HepG2 (cell line): ENCODE measurements at regions not wholly inside any gene's neighbourhood (a gene's known extent, or its start where the extent isn't known, plus 50 kb on each side); places are given as distances from the start of the nearest gene placed in this dataset.

Source experiments
- ATAC-seq: fragments of 200-7000 bp; cut with Tn5 transposase; 3 replicates; pipeline ENCODE4 v1.9.1; 2020; ENCODE audit warnings: mild to moderate bottlenecking, moderate library complexity
- BruUV-seq: library from RNA; stranded (reverse); fragments of 400-500 nt; replicated peaks from 2 replicates; lab custom pipeline; 2021; lab: Mats Ljungman, UMichigan
- CTCF ChIA-PET: fragments of 300-600 bp; formaldehyde crosslinking; extraction: SDS; loops from one replicate; lab custom pipeline; 2021; ENCODE audit warnings: low total read pairs, inconsistent platforms, low intra/inter-chr PET ratio; lab: Yijun Ruan, JAX
- POLR2A ChIA-PET: fragments of 350-600 bp; sonication (Branson Sonifier 250); formaldehyde crosslinking; loops from one replicate; lab custom pipeline; 2020; ENCODE audit warnings: antibody characterized with exemption, inconsistent platforms; lab: Yijun Ruan, JAX
- DNase-seq: peaks from one replicate; pipeline ENCODE4 v3.0.0-alpha.2; 2015; ENCODE audit warnings: low spot score
- FAIRE-seq: peaks from 3 replicates; lab custom pipeline; 2011; peaks lifted over from hg19 to GRCh38; lab: Jason Lieb, UNC
- H2AFZ ChIP-seq: one replicate; pipeline ENCODE4 v1.6.1; 2011; ENCODE audit warnings: low read length, inconsistent platforms
- H3K27ac ChIP-seq: fragments of 300-600 bp; 3 replicates; pipeline ENCODE4 v1.8.0; 2011; ENCODE audit warnings: mixed run types, mild to moderate bottlenecking, mixed read lengths, low read length, inconsistent platforms; ENCODE audit not compliant: insufficient read depth; ENCODE audit errors: extremely low read length
- H3K27me3 ChIP-seq, 2 experiments: fragments of 200-600 bp in 1 of 2; 2 replicates in 1 of 2; 3 replicates in 1 of 2; pipeline versions ENCODE4 v1.6.0 to v1.8.0; 2011; ENCODE audit warnings: low read length in 2 of 2, mild to moderate bottlenecking in 2 of 2, moderate library complexity in 2 of 2, inconsistent platforms in 1 of 2; ENCODE audit not compliant: insufficient read depth in 2 of 2, control insufficient read depth in 1 of 2
- H3K36me3 ChIP-seq, 2 experiments: fragments of 200-600 bp in 1 of 2; replicated peaks in 1 of 2; 2 replicates in 1 of 2; 3 replicates in 1 of 2; pipeline versions ENCODE4 v1.5.1 to v1.8.0; 2011; ENCODE audit warnings: low read length in 2 of 2, inconsistent platforms in 1 of 2; ENCODE audit not compliant: insufficient read depth in 2 of 2, control insufficient read depth in 1 of 2
- H3K4me1 ChIP-seq: 2 replicates; pipeline ENCODE4 v1.5.1; 2012; ENCODE audit warnings: low read length, inconsistent platforms; ENCODE audit not compliant: insufficient read depth
- H3K4me2 ChIP-seq: 2 replicates; pipeline ENCODE4 v1.6.0; 2011; ENCODE audit warnings: low read depth, low read length, inconsistent platforms
- H3K4me3 ChIP-seq, 3 experiments: fragments of 200-600 bp in 1 of 3; sonication (generic), shearing (Covaris generic) in 1 of 3; replicated peaks in 1 of 3; 2 replicates each; pipeline ENCODE4 v1.5.1; 2011 to 2016; ENCODE audit warnings: low read length in 3 of 3, inconsistent platforms in 2 of 3, low read depth in 2 of 3, mild to moderate bottlenecking in 2 of 3, control low read depth in 1 of 3, mixed read lengths in 1 of 3; ENCODE audit not compliant: insufficient read depth in 1 of 3
- H3K79me2 ChIP-seq: one replicate; pipeline ENCODE4 v1.6.1; 2011; ENCODE audit warnings: low read length, inconsistent platforms; ENCODE audit not compliant: insufficient read depth
- H3K9ac ChIP-seq: 2 replicates; pipeline ENCODE4 v1.6.0; 2011; ENCODE audit warnings: mild to moderate bottlenecking, low read depth, low read length, inconsistent platforms; ENCODE audit not compliant: insufficient read depth
- H3K9me3 ChIP-seq: 2 replicates; pipeline ENCODE4 v1.5.1; 2012; ENCODE audit warnings: mild to moderate bottlenecking, low read length
- H4K20me1 ChIP-seq: 2 replicates; pipeline ENCODE4 v1.6.0; 2011; ENCODE audit warnings: inconsistent platforms, mild to moderate bottlenecking, low read length, moderate library complexity; ENCODE audit not compliant: insufficient read depth
- AGO1 ChIP-seq: fragments of 200-400 bp; formaldehyde crosslinking; IDR thresholded peaks from 2 replicates; pipeline ENCODE4 v1.6.1; 2017; ENCODE audit warnings: mild to moderate bottlenecking, low read depth, low read length, moderate library complexity; ENCODE audit not compliant: poor library complexity, severe bottlenecking
- KMT2B ChIP-seq: IDR thresholded peaks from 2 replicates; pipeline ENCODE4 v1.6.1; 2016; ENCODE audit warnings: missing genetic modification reagents, missing compliant biosample characterization
- SCMH1 ChIP-seq: sonication (generic); formaldehyde crosslinking; IDR thresholded peaks from 2 replicates; pipeline ENCODE4 v1.9.0; 2021; ENCODE audit warnings: missing genetic modification reagents, mild to moderate bottlenecking, borderline replicate concordance
- SPEN ChIP-seq: sonication (generic); formaldehyde crosslinking; IDR thresholded peaks from 2 replicates; pipeline ENCODE4 v1.5.1; 2020; ENCODE audit warnings: low read depth, mild to moderate bottlenecking, missing genetic modification reagents
- ZNF251 ChIP-seq: sonication (generic); formaldehyde crosslinking; IDR thresholded peaks from 2 replicates; pipeline ENCODE4 v1.9.0; 2021; ENCODE audit warnings: mild to moderate bottlenecking, missing genetic modification reagents
- WGBS: methylation state at CpG from one replicate; pipeline ENCODE4 v1.1.6; 2017; ENCODE audit warnings: low lambda C conversion rate; 5-methylcytosine and 5-hydroxymethylcytosine counted together
- in situ Hi-C: cut with HindIII; loops from 2 replicates; pipeline ENCODE4 v1.10.0; 2017; ENCODE audit warnings: low pct_unique_long_range_greater_than_20kb; ENCODE audit not compliant: extremely low pct_ligation_motif_present
- intact Hi-C: fragments of 100-400 bp; cut with micrococcal nuclease; formaldehyde crosslinking; loops from one replicate; pipeline ENCODE4 v1.10.0; 2022; ENCODE audit not compliant: unreplicated experiment
- TF ChIP-seq, protein P1 (sequence below): sonication (generic); formaldehyde crosslinking; IDR thresholded peaks from 2 replicates; pipeline ENCODE4 v1.4.0; 2020; ENCODE audit warnings: mild to moderate bottlenecking, missing genetic modification reagents

DNA sequence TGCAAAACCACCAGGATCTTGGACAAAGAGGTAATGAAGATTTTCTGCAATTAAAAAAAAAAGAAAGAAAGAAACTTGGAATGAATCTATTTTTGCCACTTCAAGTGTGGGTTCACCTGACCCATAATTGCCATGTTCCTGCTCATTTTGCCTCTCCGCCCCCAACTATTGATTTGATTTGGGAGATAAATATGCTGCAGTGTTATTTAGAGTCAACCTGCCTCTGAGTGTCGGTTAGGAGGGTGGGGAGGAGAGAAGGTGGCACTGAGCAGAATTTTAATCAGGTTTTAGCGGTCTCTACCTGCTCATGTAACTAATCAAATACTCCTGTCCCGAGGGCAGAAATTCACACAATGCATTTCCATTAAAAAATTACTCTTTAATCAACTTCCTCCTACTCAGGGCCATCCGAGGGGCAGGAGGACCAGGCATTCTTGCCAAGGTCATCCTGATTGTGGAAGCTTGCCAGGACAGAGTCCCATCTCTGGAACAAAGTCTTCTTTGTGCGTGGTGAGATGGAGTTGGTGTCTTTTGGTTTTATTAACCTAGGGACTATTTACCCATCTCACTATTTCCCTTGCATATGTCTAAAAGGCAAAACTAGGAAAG, 300.1 kb downstream of the CDH26 start (continued):
- TF ChIP-seq KMT2B (CRISPR knock-in tag): no peak

DNA sequence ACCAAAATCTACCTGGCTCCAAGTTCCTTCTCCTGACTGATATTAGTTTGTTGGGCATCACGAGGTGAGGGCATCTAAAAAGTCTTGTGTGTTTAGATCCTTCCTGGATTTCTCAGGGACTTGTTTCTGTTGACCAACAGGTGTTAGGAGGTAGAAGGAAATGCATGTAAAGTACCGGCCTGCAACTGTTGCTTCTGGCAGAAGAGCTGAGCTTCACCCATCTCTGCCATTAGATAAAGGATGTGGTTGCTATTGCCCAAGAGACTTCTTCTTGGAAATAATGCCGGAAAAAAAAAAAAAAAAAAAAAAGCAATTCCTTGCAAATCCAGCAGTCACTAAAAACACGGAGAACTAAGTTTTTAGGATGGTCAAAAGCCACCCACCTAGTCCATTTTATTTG, 303.1 kb downstream of the CDH26 start:
- in situ Hi-C loops: no loop called here
- no peak for ATAC-seq

More for the DNA sequence above, 303.1 kb downstream of the CDH26 start:
- BruUV-seq: no TSS peak
- no peak overlapping the region for H3K4me3 ChIP-seq
- no peaks in the 10 kb centered on the region for H4K20me1 ChIP-seq
- H3K79me2 ChIP-seq: no peaks in the 10 kb centered on the region
- no peak overlapping the region for H2AFZ ChIP-seq
- H3K27ac ChIP-seq: no peak overlapping the region
- no peak for DNase-seq
- peaks cover 0 to 19% of the 10 kb centered on the region in 2 experiments; a peak in 3 of 5 replicates for H3K27me3 ChIP-seq
- POLR2A ChIA-PET: no interaction called here
- under 1% methylated on average over 4 of the region's 4 CpGs for WGBS
- CTCF ChIA-PET: no interaction called here
- no peaks in the 10 kb centered on the region for H3K9me3 ChIP-seq
- no peak for FAIRE-seq
- H3K36me3 ChIP-seq: no peaks in the 10 kb centered on the region
- no peak overlapping the region for H3K9ac ChIP-seq
- TF ChIP-seq ZNF251 (CRISPR knock-in tag): no peak
- no peak for TF ChIP-seq SPEN (CRISPR knock-in tag)
- no peak for TF ChIP-seq AGO1
- TF ChIP-seq SCMH1 (CRISPR knock-in tag): no peak
- TF ChIP-seq, protein P1, sequence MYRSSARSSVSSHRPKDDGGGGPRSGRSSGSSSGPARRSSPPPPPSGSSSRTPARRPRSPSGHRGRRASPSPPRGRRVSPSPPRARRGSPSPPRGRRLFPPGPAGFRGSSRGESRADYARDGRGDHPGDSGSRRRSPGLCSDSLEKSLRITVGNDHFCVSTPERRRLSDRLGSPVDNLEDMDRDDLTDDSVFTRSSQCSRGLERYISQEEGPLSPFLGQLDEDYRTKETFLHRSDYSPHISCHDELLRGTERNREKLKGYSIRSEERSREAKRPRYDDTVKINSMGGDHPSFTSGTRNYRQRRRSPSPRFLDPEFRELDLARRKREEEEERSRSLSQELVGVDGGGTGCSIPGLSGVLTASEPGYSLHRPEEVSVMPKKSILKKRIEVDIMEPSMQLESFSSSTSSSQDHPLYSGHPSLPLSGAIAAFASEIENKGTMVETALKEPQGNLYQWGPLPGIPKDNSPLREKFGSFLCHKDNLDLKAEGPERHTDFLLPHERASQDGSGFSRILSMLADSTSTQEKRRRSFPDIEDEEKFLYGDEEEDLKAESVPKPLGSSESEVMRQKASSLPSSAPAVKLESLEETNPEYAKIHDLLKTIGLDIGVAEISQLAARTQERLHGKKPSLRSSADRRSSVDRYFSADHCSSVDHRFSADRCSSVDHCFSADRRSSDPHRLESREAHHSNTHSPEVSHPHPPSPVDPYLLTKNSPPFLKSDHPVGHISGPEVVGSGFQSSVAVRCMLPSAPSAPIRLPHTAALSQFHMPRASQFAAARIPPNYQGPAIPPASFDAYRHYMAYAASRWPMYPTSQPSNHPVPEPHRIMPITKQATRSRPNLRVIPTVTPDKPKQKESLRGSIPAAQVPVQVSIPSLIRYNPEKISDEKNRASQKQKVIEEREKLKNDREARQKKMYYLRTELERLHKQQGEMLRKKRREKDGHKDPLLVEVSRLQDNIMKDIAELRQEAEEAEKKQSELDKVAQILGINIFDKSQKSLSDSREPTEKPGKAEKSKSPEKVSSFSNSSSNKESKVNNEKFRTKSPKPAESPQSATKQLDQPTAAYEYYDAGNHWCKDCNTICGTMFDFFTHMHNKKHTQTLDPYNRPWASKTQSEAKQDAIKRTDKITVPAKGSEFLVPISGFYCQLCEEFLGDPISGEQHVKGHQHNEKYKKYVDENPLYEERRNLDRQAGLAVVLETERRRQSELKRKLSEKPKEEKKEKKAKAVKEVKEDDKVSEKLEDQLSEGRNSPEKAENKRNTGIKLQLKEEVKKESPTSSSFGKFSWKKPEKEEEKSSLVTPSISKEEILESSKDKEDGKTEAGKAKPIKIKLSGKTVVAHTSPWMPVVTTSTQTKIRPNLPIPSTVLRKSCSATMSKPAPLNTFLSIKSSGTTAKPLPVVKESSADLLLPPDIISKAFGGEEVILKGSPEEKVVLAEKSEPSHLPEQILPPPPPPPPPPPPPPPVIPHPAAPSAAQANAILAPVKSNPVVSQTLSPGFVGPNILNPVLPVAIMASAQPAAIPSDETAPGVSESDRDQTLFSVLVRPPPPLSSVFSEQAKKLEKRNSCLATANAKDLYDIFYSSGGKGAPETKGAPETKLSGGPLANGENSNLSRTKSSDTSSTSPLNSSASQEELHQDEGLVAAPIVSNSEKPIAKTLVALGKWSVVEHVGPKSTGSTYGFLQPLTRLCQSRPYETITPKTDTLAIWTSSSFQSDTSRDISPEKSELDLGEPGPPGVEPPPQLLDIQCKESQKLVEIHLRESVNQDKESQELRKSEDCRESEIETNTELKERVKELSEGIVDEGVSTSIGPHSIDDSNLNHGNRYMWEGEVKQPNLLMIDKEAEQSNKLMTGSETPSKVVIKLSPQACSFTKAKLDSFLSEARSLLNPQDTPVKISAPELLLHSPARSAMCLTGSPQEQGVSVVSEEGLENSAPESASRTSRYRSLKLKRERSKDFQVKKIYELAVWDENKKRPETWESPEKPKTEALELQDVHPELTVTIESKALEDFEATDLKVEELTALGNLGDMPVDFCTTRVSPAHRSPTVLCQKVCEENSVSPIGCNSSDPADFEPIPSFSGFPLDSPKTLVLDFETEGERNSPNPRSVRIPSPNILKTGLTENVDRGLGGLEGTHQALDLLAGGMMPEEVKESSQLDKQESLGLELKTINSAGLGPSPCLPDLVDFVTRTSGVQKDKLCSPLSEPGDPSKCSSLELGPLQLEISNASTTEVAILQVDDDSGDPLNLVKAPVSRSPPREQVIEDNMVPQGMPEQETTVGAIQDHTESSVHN (CRISPR knock-in tag): no peak
- intact Hi-C loops: no loop called here
- no peak overlapping the region for H3K4me2 ChIP-seq
- H3K4me1 ChIP-seq: peaks cover 20% of the 10 kb centered on the region
